Heart left ventricle (tissue), 13 donors: ENCODE measurements at regions not wholly inside any gene's neighbourhood (a gene's known extent, or its start where the extent isn't known, plus 50 kb on each side); places are given as distances from the start of the nearest gene placed in this dataset.

Source experiments
- POLR2A ChIP-seq, 2 donors: fragments of 450-650 bp; IDR thresholded peaks; one replicate each; pipeline ENCODE4 v1.6.1; 2017; ENCODE audit warnings: antibody characterized with exemption in 2 of 2, mild to moderate bottlenecking in 2 of 2, moderate library complexity in 2 of 2
- TF ChIP-seq, protein P1 (sequence below), 12 donors: fragments of 200-600 bp; sonication (generic) in 4 of 12; IDR thresholded peaks; one replicate each; pipeline versions ENCODE4 v1.5.0 to v1.8.0; 2018 to 2022; ENCODE audit warnings: antibody characterized with exemption in 12 of 12, mild to moderate bottlenecking in 5 of 12
- donor health status: ischemic (EF 13 %, LVEDD 7.1; RV severe dilation, severe dysfunction).
- donor health status: DM: no; HTN: yes; CAD: no.
- donor health status: DM: no; HTN: no; CAD: no.
- donor health status: ischemic (EF 25% LVEDD 6.9; RV normal size, moderate dysfunction).
- donor health status: ischemic (EF 25% LVEDD 5.7; RV mildly dilated, moderate dysfunction).
- donor health status: ischemic (EF 35%, LVEDD 5.7; RV mildly dilated, moderate dysfunction).
- donor health status: nonischemic (EF 11% LVEDD 7.7; RV severe dilation, severe dysfunction).
- donor health status: DM: yes; HTN: yes; CAD: no.
- donor health status: PGD.
- donor health status: ischemic (EF 29% LVEDD 5.4; RV normal size, mild dysfunction).
- donor health status: nonischemic (EF 23%, LVEDD 6.1; RV moderate dilation, normal function).

DNA sequence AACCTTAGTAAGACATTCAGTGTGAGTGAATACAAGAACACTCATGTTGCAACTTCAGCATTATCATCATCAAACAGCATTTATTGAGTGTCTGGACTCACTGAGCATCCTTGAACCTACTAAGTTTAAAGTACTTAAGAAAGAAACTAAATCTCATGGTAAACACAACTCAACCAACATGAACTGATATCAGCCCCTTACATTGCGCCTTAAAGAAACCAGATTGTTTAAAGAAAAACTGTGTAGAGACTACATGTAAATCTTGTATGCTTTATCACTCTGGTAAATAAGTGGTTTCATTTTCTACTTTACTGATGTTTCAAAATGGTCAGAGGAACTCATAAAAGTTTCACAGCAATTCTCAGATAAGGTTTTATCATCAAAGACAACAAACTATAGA, 157.5 kb upstream of the FERD3L start:
- TF ChIP-seq, protein P1, sequence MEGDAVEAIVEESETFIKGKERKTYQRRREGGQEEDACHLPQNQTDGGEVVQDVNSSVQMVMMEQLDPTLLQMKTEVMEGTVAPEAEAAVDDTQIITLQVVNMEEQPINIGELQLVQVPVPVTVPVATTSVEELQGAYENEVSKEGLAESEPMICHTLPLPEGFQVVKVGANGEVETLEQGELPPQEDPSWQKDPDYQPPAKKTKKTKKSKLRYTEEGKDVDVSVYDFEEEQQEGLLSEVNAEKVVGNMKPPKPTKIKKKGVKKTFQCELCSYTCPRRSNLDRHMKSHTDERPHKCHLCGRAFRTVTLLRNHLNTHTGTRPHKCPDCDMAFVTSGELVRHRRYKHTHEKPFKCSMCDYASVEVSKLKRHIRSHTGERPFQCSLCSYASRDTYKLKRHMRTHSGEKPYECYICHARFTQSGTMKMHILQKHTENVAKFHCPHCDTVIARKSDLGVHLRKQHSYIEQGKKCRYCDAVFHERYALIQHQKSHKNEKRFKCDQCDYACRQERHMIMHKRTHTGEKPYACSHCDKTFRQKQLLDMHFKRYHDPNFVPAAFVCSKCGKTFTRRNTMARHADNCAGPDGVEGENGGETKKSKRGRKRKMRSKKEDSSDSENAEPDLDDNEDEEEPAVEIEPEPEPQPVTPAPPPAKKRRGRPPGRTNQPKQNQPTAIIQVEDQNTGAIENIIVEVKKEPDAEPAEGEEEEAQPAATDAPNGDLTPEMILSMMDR (IDR thresholded peaks at IDR 0.05) = no peak
- no peak for TF ChIP-seq POLR2A (IDR thresholded peaks at IDR 0.05)
